T-cell (primary cell): ENCODE measurements at regions not wholly inside any gene's neighbourhood (a gene's known extent, or its start where the extent isn't known, plus 50 kb on each side); places are given as distances from the start of the nearest gene placed in this dataset.

Experiments
- ATAC-seq, 4 experiments: fragments of 200-7000 bp in 3 of 4; fragments of 150-1000 bp in 1 of 4; cut with Tn5 transposase; replicated peaks in 1 of 4; 1 replicate in 3 of 4; 2 replicates in 1 of 4; pipeline ENCODE4 v1.10.0; 2021; ENCODE audit warnings: moderate library complexity in 3 of 4, mild to moderate bottlenecking in 2 of 4, moderate number of reproducible peaks in 1 of 4
- CTCF ChIA-PET, 2 donors: fragments of 300-600 bp; sonication (Branson Sonifier 250); formaldehyde crosslinking; loops; one replicate each; lab custom pipeline; 2022; ENCODE audit warnings: antibody characterized with exemption in 2 of 2; lab: Charles Lee
- POLR2A ChIA-PET, 2 donors: fragments of 300-600 bp; sonication (Branson Sonifier 250); formaldehyde crosslinking; loops; one replicate each; lab custom pipeline; 2022; ENCODE audit warnings: antibody characterized with exemption in 2 of 2; lab: Charles Lee
- DNase-seq, 35 experiments: peaks; one replicate each; pipeline versions ENCODE4 v3.0.0 to v3.0.0-alpha.2; 2013 to 2023
- H3K27ac ChIP-seq: one replicate; pipeline ENCODE4 v1.5.1; 2013; ENCODE audit warnings: low read length
- H3K27me3 ChIP-seq, 2 experiments: replicated peaks in 1 of 2; 1 replicate in 1 of 2; 2 replicates in 1 of 2; pipeline versions ENCODE4 v1.6.1 to v1.7.0; 2013; ENCODE audit warnings: low read length in 1 of 2, mixed read lengths in 1 of 2; ENCODE audit not compliant: control insufficient read depth in 2 of 2, insufficient read depth in 2 of 2; ENCODE audit errors: extremely low read depth in 1 of 2
- H3K36me3 ChIP-seq, 2 donors: 1 replicate in 1 of 2; 2 replicates in 1 of 2; pipeline versions ENCODE4 v1.6.1 to v1.7.0; 2013; ENCODE audit warnings: low read length in 1 of 2; ENCODE audit not compliant: control insufficient read depth in 2 of 2, insufficient read depth in 1 of 2; ENCODE audit errors: extremely low read depth in 1 of 2
- H3K4me1 ChIP-seq, 2 experiments: 1 replicate in 1 of 2; 2 replicates in 1 of 2; pipeline versions ENCODE4 v1.6.1 to v1.7.0; 2013; ENCODE audit warnings: low read length in 2 of 2, mixed read lengths in 1 of 2; ENCODE audit not compliant: insufficient read depth in 2 of 2, control insufficient read depth in 1 of 2; ENCODE audit errors: extremely low read depth in 1 of 2
- H3K4me3 ChIP-seq, 2 donors: 1 replicate in 1 of 2; 2 replicates in 1 of 2; pipeline versions ENCODE4 v1.5.1 to v1.7.0; 2013; ENCODE audit warnings: mild to moderate bottlenecking in 2 of 2, low read length in 1 of 2, moderate library complexity in 1 of 2; ENCODE audit not compliant: control insufficient read depth in 1 of 2; ENCODE audit errors: extremely low read depth in 1 of 2
- H3K9me3 ChIP-seq: 2 replicates; pipeline ENCODE4 v1.7.0; 2013
- H3K27ac Mint-ChIP-seq, 2 donors: one replicate each; pipeline ENCODE4 v1.8.0; 2020 to 2021; ENCODE audit warnings: mild to moderate bottlenecking in 2 of 2, mixed read lengths in 2 of 2
- H3K27me3 Mint-ChIP-seq, 2 donors: one replicate each; pipeline ENCODE4 v1.8.0; 2021 to 2022; ENCODE audit warnings: mixed read lengths in 2 of 2
- H3K36me3 Mint-ChIP-seq: one replicate; pipeline ENCODE4 v1.8.0; 2021; ENCODE audit warnings: mixed read lengths
- H3K4me1 Mint-ChIP-seq, 3 donors: one replicate each; pipeline ENCODE4 v1.8.0; 2020 to 2022; ENCODE audit warnings: mixed read lengths in 3 of 3, mild to moderate bottlenecking in 1 of 3
- H3K4me3 Mint-ChIP-seq, 3 donors: one replicate each; pipeline ENCODE4 v1.8.0; 2020 to 2022; ENCODE audit warnings: mild to moderate bottlenecking in 3 of 3, mixed read lengths in 3 of 3, moderate library complexity in 3 of 3
- H3K9me3 Mint-ChIP-seq, 3 donors: one replicate each; pipeline ENCODE4 v1.8.0; 2020 to 2022; ENCODE audit warnings: mixed read lengths in 3 of 3
- WGBS: methylation state at CpG from one replicate; pipeline ENCODE4 v1.1.5; 2013; ENCODE audit warnings: missing lambda C conversion rate; ENCODE audit not compliant: insufficient coverage; 5-methylcytosine and 5-hydroxymethylcytosine counted together

GRCh38 chr6:85272592-85272991 lies 177.3 kb upstream of the NT5E start:
- CTCF ChIA-PET: no interaction called here
- WGBS: no CpG with 5 or more reads among the region's 3 CpGs
- peaks cover 0 to 23% (median 1%) of the 10 kb centered on the region in 3 donors for H3K9me3 Mint-ChIP-seq

GRCh38 chr6:85262621-85263020 lies 187.3 kb upstream of the NT5E start:
- Histone ChIP-seq H3K27ac (no peak overlapping the region), H3K4me3 (no peak overlapping the region), H3K27me3 (no peaks in the 10 kb centered on the region), H3K4me1 (no peaks in the 10 kb centered on the region), H3K9me3 (no peaks in the 10 kb centered on the region), H3K36me3 (no peaks in the 10 kb centered on the region)
- H3K4me1 Mint-ChIP-seq: no peaks in the 10 kb centered on the region
- ATAC-seq (no peak), DNase-seq (no peak)
- H3K27me3 Mint-ChIP-seq: peaks cover 0 to 2% of the 10 kb centered on the region in 2 donors
- H3K36me3 Mint-ChIP-seq: no peaks in the 10 kb centered on the region
- ChIA-PET CTCF (no interaction called here), POLR2A (no interaction called here)
- 31% methylated on average over 1 of the region's 3 CpGs for WGBS
- no peak overlapping the region for H3K4me3 Mint-ChIP-seq
- H3K9me3 Mint-ChIP-seq: peaks cover 0 to 12% (median 10%) of the 10 kb centered on the region in 3 donors
- no peak overlapping the region for H3K27ac Mint-ChIP-seq

More at GRCh38 chr6:85272592-85272991, 177.3 kb upstream of the NT5E start:
- Mint-ChIP-seq H3K27ac (no peak overlapping the region), H3K36me3 (no peaks in the 10 kb centered on the region), H3K4me3 (no peak overlapping the region), H3K27me3 (peaks cover 0 to 2% of the 10 kb centered on the region in 2 donors), H3K4me1 (no peaks in the 10 kb centered on the region)
- Histone ChIP-seq H3K27me3 (no peaks in the 10 kb centered on the region), H3K27ac (no peak overlapping the region), H3K4me3 (no peak overlapping the region), H3K9me3 (no peaks in the 10 kb centered on the region), H3K36me3 (no peaks in the 10 kb centered on the region), H3K4me1 (no peaks in the 10 kb centered on the region)
- DNase-seq (no peak), ATAC-seq (no peak)
- POLR2A ChIA-PET: no interaction called here

- Histone ChIP-seq H3K4me1 (no peaks in the 10 kb centered on the region), H3K36me3 (no peaks in the 10 kb centered on the region), H3K9me3 (no peaks in the 10 kb centered on the region), H3K4me3 (no peak overlapping the region), H3K27me3 (no peaks in the 10 kb centered on the region), H3K27ac (no peak overlapping the region)
- no peak overlapping the region for H3K27ac Mint-ChIP-seq
- DNase-seq: no peak
- H3K4me1 Mint-ChIP-seq: no peaks in the 10 kb centered on the region
- ChIA-PET CTCF (no interaction called here), POLR2A (no interaction called here)
- ATAC-seq: no peak
- no CpG with 5 or more reads among the region's 6 CpGs for WGBS
- H3K4me3 Mint-ChIP-seq: no peak overlapping the region
- no peaks in the 10 kb centered on the region for H3K27me3 Mint-ChIP-seq
- peaks cover 0 to 8% (median 3%) of the 10 kb centered on the region in 3 donors for H3K9me3 Mint-ChIP-seq
- no peaks in the 10 kb centered on the region for H3K36me3 Mint-ChIP-seq
These were observed 188.6 kb upstream of the NT5E start for GRCh38 chr6:85261271-85261670.

GRCh38 chr6:85255661-85256060 lies 194.2 kb upstream of the NT5E start:
- Mint-ChIP-seq H3K4me3 (no peak overlapping the region), H3K27me3 (peaks cover 2 to 7% of the 10 kb centered on the region in 2 donors), H3K4me1 (no peaks in the 10 kb centered on the region), H3K9me3 (peaks cover 4 to 17% (median 10%) of the 10 kb centered on the region in 3 donors), H3K27ac (no peak overlapping the region), H3K36me3 (no peaks in the 10 kb centered on the region)
- H3K27ac ChIP-seq: no peak overlapping the region
- DNase-seq (no peak), ATAC-seq (no peak)
- H3K36me3 ChIP-seq: no peaks in the 10 kb centered on the region
- H3K4me3 ChIP-seq: no peak overlapping the region
- no peaks in the 10 kb centered on the region for H3K4me1 ChIP-seq
- H3K9me3 ChIP-seq: no peaks in the 10 kb centered on the region
- CTCF ChIA-PET: no interaction called here
- POLR2A ChIA-PET: no interaction called here
- no peaks in the 10 kb centered on the region for H3K27me3 ChIP-seq

- no peaks in the 10 kb centered on the region for H3K36me3 Mint-ChIP-seq
- H3K4me1 ChIP-seq: no peaks in the 10 kb centered on the region
- H3K9me3 Mint-ChIP-seq: peaks cover 4 to 26% (median 10%) of the 10 kb centered on the region in 3 donors
- ATAC-seq: no peak
- DNase-seq: no peak
- no peaks in the 10 kb centered on the region for H3K36me3 ChIP-seq
- H3K27ac Mint-ChIP-seq: no peak overlapping the region
- H3K27ac ChIP-seq: no peak overlapping the region
- no CpG with 5 or more reads among the region's 2 CpGs for WGBS
- H3K4me3 Mint-ChIP-seq: no peak overlapping the region
- H3K27me3 ChIP-seq: no peaks in the 10 kb centered on the region
- H3K9me3 ChIP-seq: no peaks in the 10 kb centered on the region
- ChIA-PET POLR2A (no interaction called here), CTCF (interaction anchor here in 1 of 2 donors (0.6 kb wide), 1 partner anchor 846 kb away, joined by 7 read pairs; no protein-coding TSS in a partner anchor)
- H3K27me3 Mint-ChIP-seq: peaks cover 2 to 7% of the 10 kb centered on the region in 2 donors
- no peak overlapping the region for H3K4me3 ChIP-seq
- H3K4me1 Mint-ChIP-seq: no peaks in the 10 kb centered on the region
These were observed 197.3 kb upstream of the NT5E start for GRCh38 chr6:85252552-85252951.

GRCh38 chr6:85252085-85252484 lies 197.8 kb upstream of the NT5E start:
- POLR2A ChIA-PET: no interaction called here

GRCh38 chr6:85251300-85251699 lies 198.6 kb upstream of the NT5E start:
- peaks cover 6 to 22% (median 18%) of the 10 kb centered on the region in 3 donors for H3K9me3 Mint-ChIP-seq
- WGBS: no CpG with 5 or more reads among the region's 1 CpG
- no peak for DNase-seq
- Histone ChIP-seq H3K4me1 (no peaks in the 10 kb centered on the region), H3K4me3 (no peak overlapping the region), H3K27ac (no peak overlapping the region), H3K36me3 (no peaks in the 10 kb centered on the region), H3K27me3 (no peaks in the 10 kb centered on the region), H3K9me3 (no peaks in the 10 kb centered on the region)
- no peak overlapping the region for H3K4me3 Mint-ChIP-seq
- no peak overlapping the region for H3K27ac Mint-ChIP-seq
- H3K27me3 Mint-ChIP-seq: peaks cover 2 to 7% of the 10 kb centered on the region in 2 donors
- POLR2A ChIA-PET: no interaction called here
- no peaks in the 10 kb centered on the region for H3K36me3 Mint-ChIP-seq
- CTCF ChIA-PET: no interaction called here
- H3K4me1 Mint-ChIP-seq: no peaks in the 10 kb centered on the region
- ATAC-seq: no peak

More at GRCh38 chr6:85252085-85252484, 197.8 kb upstream of the NT5E start:
- H3K9me3 ChIP-seq: no peaks in the 10 kb centered on the region
- no peaks in the 10 kb centered on the region for H3K4me1 ChIP-seq
- H3K27ac ChIP-seq: no peak overlapping the region
- H3K4me3 ChIP-seq: no peak overlapping the region
- CTCF ChIA-PET: interaction anchor here in 1 of 2 donors (0.6 kb wide), 1 partner anchor 846 kb away, joined by 7 read pairs; no protein-coding TSS in a partner anchor
- DNase-seq: no peak
- Mint-ChIP-seq H3K4me1 (no peaks in the 10 kb centered on the region), H3K27me3 (peaks cover 2 to 7% of the 10 kb centered on the region in 2 donors), H3K27ac (no peak overlapping the region), H3K9me3 (peaks cover 6 to 23% (median 14%) of the 10 kb centered on the region in 3 donors), H3K36me3 (no peaks in the 10 kb centered on the region), H3K4me3 (no peak overlapping the region)
- WGBS: 40% methylated on average over 1 of the region's 2 CpGs
- ATAC-seq: no peak
- no peaks in the 10 kb centered on the region for H3K27me3 ChIP-seq
- no peaks in the 10 kb centered on the region for H3K36me3 ChIP-seq
